Left hindlimb (tissue), 1 donor: ENCODE measurements at regions not wholly inside any gene's neighbourhood (a gene's known extent, or its start where the extent isn't known, plus 50 kb on each side); places are given as distances from the start of the nearest gene placed in this dataset.

ENCODE experiments used
- DNase-seq: peaks from one replicate; pipeline ENCODE4 v3.0.0-alpha.2; 2018

- DNase-seq = no peak
Measured at GRCh38 chr16:72311426-72311825, 139.5 kb upstream of the PMFBP1 start.

GRCh38 chr16:72309001-72309400 is 137.0 kb upstream of the PMFBP1 start:
- no peak for DNase-seq

- no peak for DNase-seq
Measured at GRCh38 chr16:72308396-72308795, 136.4 kb upstream of the PMFBP1 start.

DNA sequence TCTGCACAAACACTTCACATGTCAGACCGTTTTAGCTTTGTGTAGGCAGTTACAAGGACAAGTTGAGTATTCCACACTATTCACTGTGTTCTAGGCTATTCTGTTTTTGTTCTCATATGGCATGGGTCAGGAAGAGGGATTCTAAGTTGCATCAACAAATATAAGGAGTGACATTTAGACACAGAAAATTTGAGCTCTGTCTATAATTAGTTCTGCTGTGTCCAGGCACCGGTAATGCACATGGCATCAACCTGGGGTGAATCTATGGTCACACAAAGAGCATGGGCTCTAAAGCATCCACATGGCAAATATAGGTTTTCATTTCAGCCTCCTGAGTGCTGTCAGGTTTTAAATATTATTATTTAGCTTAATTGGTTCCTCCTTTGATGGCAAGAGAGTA is 130.4 kb upstream of the PMFBP1 start:
- DNase-seq = no peak

DNA sequence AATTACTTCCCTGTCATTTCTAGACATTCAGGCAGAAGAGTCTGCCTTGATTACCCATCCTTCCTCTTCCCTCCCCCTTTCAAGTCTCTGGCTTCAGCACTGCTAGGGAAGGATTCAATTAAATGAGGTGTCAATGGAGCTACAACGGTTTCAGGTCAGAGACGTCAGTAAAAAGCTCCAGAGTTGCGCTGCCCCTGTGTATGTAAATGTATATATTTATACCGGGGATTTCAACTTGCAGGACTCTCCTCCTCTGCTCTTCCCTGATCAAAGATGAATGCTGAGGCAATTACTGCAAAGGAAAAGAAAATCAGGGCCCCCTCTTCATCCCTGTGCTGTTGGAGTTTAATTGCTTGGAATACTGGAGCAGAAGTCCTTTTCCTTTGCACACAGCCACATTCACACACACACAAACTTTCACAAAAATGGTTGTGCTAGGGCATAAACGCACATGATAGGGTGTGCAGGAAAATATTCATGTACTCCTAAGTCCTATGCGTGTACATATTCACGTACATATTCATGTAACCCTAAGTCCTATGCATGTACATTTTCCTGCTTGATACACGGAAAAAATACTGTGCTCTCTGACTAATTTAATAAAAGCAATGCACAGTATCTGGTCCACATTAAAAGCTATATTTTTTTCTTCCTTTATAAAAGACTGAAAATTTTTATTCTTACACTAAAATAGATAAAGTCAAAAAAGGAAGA is 129.7 kb upstream of the PMFBP1 start:
- no peak for DNase-seq

DNA sequence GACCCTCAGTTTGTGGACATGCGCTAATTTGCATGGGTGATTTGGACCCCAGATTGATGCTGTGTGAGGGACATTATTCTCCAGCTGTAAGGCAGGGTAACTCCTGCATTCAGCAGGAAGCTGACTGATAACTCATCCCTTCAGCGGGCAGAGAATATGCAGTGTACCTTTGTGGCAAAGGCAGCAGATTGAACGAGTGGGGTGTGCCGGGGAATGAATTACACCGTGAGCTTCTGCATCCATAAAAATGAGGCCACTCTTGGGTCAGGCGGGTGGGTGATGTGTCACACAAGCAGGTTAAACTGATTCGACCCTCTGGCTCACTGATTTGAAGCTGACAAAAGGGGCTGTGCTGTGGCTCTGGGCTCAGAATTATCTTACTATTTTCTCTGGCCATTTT is 128.9 kb upstream of the PMFBP1 start:
- no peak for DNase-seq

- DNase-seq = no peak
Measured at GRCh38 chr16:72299684-72300243, 127.8 kb upstream of the PMFBP1 start.

DNA sequence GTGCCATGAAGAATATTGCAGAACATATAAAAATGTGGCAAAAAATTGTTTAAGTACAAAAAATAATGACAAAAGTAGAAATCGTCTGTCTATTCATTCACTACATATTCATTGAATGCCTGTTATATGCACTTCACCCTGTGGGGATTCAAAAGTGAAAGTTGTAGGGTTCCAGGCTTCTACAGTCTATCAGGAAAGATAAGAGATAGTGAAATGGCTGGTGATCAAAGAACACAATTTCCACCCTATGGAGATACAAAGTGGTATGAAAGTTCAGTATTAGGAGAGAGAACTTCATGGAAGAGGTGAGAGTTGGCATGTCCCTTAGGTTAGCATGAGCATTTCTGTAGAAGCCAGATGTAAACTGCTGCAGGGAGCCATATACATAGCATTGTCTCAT is 127.0 kb upstream of the PMFBP1 start:
- no peak for DNase-seq

- DNase-seq = no peak
Measured at GRCh38 chr16:72295914-72296313, 124.0 kb upstream of the PMFBP1 start.

GRCh38 chr16:72291531-72291981 is 119.6 kb upstream of the PMFBP1 start:
- no peak for DNase-seq

- DNase-seq = no peak
Measured at GRCh38 chr16:72291121-72291520, 119.2 kb upstream of the PMFBP1 start.

- DNase-seq = no peak
Measured at GRCh38 chr16:72287649-72288048, 115.7 kb upstream of the PMFBP1 start.

DNA sequence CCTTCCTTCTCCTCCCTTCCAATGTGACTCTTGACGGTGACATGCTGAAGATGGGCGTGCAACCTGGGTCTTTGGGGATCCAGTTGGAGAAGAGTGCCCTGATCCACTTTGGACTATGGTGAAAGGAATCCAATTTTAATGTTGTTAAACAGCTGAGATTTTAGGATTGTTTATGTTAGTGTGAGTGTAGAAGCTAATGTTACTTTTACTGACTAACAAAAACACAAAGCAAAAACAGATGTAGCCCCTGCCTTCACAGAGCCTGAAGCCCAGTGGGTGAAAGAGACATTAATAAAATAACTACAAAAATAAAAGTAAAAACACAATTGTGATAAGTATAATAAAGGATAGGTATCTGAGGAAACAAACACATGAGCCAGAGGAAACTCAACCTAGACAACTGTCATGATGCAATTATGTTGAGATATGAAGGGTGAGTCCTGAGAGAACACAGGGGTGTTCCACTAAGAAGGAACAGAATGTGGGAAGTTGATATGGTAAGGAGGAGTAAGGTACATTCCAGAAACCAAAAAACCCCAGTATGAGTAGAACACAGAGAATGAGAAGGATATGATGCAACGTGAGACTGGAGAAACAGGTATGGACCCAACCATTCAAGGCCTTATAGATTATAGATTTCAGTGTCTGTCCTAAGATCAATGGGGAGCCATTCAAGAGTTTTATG is 115.1 kb upstream of the PMFBP1 start:
- no peak for DNase-seq

- DNase-seq = no peak
Measured at GRCh38 chr16:72285728-72286127, 113.8 kb upstream of the PMFBP1 start.

DNA sequence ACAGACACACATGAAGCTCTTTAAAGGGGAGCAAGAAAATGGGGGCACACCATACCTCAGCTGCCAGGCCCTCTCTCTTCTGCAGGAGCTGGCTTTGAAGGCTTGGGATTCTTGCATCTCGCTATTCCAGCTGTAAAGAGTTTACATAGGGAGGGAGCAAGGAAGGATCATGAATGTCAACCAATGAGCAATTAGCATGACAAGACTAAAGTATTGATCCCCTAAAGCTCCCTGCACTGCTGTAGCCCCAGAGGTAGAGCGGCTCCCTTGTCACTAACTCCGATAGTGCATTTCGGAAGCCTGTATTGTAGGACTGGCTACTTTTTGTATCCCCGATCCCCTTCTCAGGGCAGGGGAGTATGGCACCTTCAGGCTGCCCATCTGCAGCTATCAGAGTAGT is 113.4 kb upstream of the PMFBP1 start:
- no peak for DNase-seq

DNA sequence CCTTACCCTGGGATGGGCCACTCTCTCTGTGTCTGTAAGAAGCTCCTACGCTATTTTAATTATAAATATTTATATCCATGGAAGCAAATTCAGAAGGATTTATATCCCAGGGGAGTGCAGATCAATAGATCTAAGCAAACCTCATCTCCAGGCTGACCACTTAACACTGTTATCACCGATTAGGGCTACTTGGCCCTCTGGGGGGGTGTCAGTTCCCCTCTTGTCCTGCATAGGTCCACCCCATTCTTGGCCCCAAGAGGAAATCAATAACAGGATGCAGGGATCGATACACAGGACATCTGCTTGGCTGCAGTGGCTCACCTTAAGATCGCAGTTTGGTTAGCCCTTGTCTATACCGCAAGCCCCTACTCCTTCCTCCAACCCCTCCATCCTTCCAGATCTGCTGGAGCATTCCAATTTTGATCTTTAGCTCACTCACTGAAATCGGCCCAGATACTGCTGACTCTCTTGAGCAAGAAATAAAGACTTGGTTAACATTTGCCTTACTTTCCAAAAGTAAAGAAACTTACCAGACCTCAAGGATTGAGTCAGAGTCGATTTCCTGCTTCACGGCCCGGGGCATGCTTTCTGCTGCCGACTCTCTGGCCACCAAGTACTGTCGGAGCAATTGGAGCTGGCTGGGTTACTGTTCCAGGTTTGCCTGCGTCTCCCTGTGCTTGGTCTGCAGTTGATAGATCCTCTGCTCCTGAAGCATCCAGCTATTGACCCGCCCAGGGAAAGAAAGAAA is 112.3 kb upstream of the PMFBP1 start:
- no peak for DNase-seq

- no peak for DNase-seq
Measured at GRCh38 chr16:72282362-72282761, 110.4 kb upstream of the PMFBP1 start.

GRCh38 chr16:72278301-72278700 is 106.3 kb upstream of the PMFBP1 start:
- no peak for DNase-seq

DNA sequence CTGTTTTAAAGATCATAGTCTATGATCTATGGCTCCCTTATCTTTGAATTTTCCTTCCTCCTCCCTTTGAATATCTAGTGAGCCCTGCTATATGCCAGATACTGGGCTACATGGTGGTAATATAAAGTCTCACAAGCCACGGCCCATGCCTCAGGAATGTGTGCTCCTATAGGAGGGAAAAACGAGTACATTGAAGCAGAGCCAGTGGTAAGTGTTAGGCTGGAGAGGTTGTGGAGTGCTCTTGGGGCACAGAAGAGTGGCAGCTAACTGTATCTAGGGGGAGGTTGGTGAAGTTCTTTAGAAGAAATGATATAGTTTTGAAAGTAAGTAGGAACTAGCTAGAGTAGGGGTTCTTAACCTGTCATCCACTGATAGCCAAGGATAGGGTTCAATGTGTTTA is 105.8 kb upstream of the PMFBP1 start:
- DNase-seq = no peak

GRCh38 chr16:72271699-72272240 is 99.8 kb upstream of the PMFBP1 start:
- DNase-seq = no peak

GRCh38 chr16:72270531-72270930 is 98.6 kb upstream of the PMFBP1 start:
- no peak for DNase-seq

GRCh38 chr16:72266836-72267235 is 94.9 kb upstream of the PMFBP1 start:
- no peak for DNase-seq

GRCh38 chr16:72264771-72265170 is 92.8 kb upstream of the PMFBP1 start:
- no peak for DNase-seq
